Immature natural killer cell (primary cell): ENCODE measurements at regions not wholly inside any gene's neighbourhood (a gene's known extent, or its start where the extent isn't known, plus 50 kb on each side); places are given as distances from the start of the nearest gene placed in this dataset.

Experiments used
- DNase-seq, 3 donors: peaks; one replicate each; pipeline ENCODE4 v3.0.0; 2022; ENCODE audit warnings: mixed read lengths in 1 of 3
- H3K27ac Mint-ChIP-seq, 6 donors: one replicate each; pipeline ENCODE4 v1.8.0; 2020; ENCODE audit warnings: mixed read lengths in 6 of 6, mild to moderate bottlenecking in 5 of 6, inconsistent platforms in 4 of 6, moderate library complexity in 3 of 6
- H3K27me3 Mint-ChIP-seq, 3 donors: one replicate each; pipeline ENCODE4 v1.8.0; 2020 to 2021; ENCODE audit warnings: low read depth in 3 of 3, mild to moderate bottlenecking in 3 of 3, mixed read lengths in 3 of 3, moderate library complexity in 3 of 3, inconsistent platforms in 1 of 3
- H3K36me3 Mint-ChIP-seq, 3 donors: one replicate each; pipeline ENCODE4 v1.8.0; 2020; ENCODE audit warnings: mixed read lengths in 3 of 3, inconsistent platforms in 2 of 3, mild to moderate bottlenecking in 2 of 3
- H3K4me1 Mint-ChIP-seq, 2 donors: one replicate each; pipeline ENCODE4 v1.8.0; 2020; ENCODE audit warnings: inconsistent platforms in 2 of 2, mild to moderate bottlenecking in 2 of 2, mixed read lengths in 2 of 2, moderate library complexity in 1 of 2
- H3K4me3 Mint-ChIP-seq, 5 donors: one replicate each; pipeline ENCODE4 v1.8.0; 2020; ENCODE audit warnings: mild to moderate bottlenecking in 5 of 5, mixed read lengths in 5 of 5, inconsistent platforms in 3 of 5, moderate library complexity in 3 of 5
- H3K9me3 Mint-ChIP-seq, 6 donors: one replicate each; pipeline ENCODE4 v1.8.0; 2020; ENCODE audit warnings: mild to moderate bottlenecking in 6 of 6, mixed read lengths in 6 of 6, inconsistent platforms in 4 of 6, moderate library complexity in 3 of 6

DNA sequence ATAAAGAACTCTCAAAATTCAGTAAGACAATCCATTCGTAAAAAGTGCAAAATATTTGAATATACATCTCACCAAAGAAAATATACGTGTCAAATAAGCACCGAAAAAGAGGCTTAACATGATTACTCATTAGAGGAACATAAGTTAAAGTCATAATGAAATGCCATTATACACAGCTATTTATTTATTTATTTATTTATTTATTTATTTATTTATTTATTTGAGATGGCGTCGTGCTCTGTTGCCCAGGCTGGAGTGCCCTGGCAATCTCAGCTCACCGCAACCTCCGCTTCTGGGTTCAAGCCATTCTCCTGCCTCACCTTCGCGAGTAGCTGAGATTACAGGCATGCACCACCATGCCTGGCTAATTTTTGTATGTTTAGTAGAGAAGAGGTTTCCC, 203.6 kb upstream of the UBASH3B start:
- H3K36me3 Mint-ChIP-seq: no peaks in the 10 kb centered on the region
- DNase-seq: no peak
- peaks cover 1 to 6% (median 4%) of the 10 kb centered on the region in 3 donors for H3K27me3 Mint-ChIP-seq
- peaks cover 0 to 9% (median 1%) of the 10 kb centered on the region in 6 donors for H3K9me3 Mint-ChIP-seq
- no peak overlapping the region for H3K27ac Mint-ChIP-seq
- H3K4me3 Mint-ChIP-seq: no peak overlapping the region
- no peaks in the 10 kb centered on the region for H3K4me1 Mint-ChIP-seq

DNA sequence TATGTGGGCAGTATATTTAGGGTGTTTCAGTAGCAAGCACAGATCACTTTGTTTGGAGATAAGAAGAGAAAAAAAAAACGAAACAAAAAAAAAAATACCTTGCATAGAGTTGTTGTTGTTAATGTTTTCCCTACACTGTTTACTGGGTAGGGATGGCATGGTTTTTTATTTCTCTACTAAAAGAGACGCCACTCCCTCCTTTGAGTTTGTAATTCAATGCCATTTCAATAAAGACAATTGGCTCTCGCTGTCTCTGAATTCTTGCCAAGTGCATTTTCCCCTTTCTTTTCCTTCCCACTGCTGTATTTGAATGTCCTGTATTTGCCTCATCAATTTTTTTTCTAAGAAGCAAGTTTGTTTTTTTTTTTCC, 213.9 kb upstream of the UBASH3B start:
- Mint-ChIP-seq H3K9me3 (peaks cover 0 to under 1% (median 0%) of the 10 kb centered on the region in 6 donors), H3K4me3 (no peak overlapping the region), H3K4me1 (peaks cover 0 to 7% of the 10 kb centered on the region in 2 donors), H3K27me3 (peaks cover 4 to 13% (median 11%) of the 10 kb centered on the region in 3 donors), H3K36me3 (no peaks in the 10 kb centered on the region), H3K27ac (no peak overlapping the region)
- no peak for DNase-seq

- Mint-ChIP-seq H3K27me3 (peaks cover 5 to 13% (median 9%) of the 10 kb centered on the region in 3 donors), H3K36me3 (no peaks in the 10 kb centered on the region), H3K4me1 (peaks cover 0 to 7% of the 10 kb centered on the region in 2 donors), H3K27ac (no peak overlapping the region), H3K4me3 (no peak overlapping the region), H3K9me3 (peaks cover 0 to 2% (median 0%) of the 10 kb centered on the region in 6 donors)
- DNase-seq: no peak
These were observed 214.5 kb upstream of the UBASH3B start for GRCh38 chr11:122440811-122441665.

DNA sequence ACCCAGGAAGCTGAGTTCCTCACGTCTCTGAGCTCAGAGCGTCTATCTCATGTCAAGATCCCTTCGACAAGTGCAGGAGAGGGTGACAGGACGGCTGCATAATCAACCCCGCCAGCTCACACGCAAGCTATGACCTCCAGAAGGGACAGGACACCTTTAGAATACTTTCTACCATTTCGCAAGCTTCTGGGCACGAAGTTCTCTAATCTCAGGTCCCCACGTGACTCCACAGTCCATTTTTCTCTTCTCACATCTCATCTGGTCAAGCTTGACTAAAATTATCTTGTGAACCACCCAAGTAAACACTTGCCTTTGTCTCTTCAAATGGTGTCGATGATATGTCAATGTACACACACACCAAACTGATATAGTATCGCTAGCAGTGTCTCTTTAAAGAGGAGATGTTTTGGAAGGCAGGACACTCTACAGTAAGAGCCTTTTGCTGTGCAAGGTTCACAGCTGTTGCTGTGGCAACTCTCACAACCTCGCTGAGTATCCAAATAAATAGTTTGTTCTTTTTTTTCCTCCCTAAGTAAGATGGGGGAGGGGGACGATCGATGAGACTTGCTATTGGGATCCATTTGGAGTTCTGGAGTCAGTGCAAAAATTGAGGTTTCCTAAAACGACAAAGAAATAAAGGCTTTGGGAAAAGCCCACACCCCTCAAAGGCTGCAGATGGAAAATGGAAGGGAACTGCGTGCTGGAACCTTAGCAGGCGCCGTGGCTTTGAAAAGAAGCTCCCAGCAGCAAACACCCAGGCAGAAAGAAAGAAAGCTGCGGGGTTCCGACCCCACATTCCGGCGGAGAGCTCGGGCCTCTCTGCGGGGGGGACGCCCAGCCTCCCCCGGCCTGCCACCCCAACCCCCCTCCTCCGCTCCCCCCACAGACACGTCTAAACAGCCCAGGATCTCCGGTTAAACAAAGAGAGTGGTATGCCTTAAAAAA, 215.4 kb upstream of the UBASH3B start:
- peaks cover 0 to 7% of the 10 kb centered on the region in 2 donors for H3K4me1 Mint-ChIP-seq
- peaks cover 0 to 2% (median 0%) of the 10 kb centered on the region in 6 donors for H3K9me3 Mint-ChIP-seq
- H3K36me3 Mint-ChIP-seq: no peaks in the 10 kb centered on the region
- no peak for DNase-seq
- peaks cover 5 to 13% (median 9%) of the 10 kb centered on the region in 3 donors for H3K27me3 Mint-ChIP-seq
- H3K27ac Mint-ChIP-seq: no peak overlapping the region
- H3K4me3 Mint-ChIP-seq: no peak overlapping the region

DNA sequence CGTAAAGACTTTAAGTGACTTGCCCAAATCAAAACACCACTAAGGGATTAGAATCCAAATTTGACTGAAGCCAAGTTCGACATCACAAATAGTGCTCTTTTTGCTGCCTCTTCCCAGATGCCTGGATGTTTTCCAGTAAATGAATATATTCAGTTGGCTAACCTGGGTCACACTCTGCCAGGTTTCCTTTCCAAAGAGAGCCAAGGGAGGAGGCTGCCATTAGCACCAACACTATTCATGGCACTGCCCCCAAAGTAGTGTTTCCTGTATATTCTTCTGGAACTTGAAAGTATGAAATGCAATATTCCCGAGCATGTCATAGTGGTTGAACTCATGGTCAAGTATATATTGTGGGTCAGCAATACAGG, 219.3 kb upstream of the UBASH3B start:
- Mint-ChIP-seq H3K27me3 (peaks cover 8 to 13% (median 9%) of the 10 kb centered on the region in 3 donors), H3K9me3 (peaks cover 0 to 2% (median under 1%) of the 10 kb centered on the region in 6 donors), H3K36me3 (no peaks in the 10 kb centered on the region), H3K4me3 (no peak overlapping the region), H3K27ac (no peak overlapping the region), H3K4me1 (peaks cover 0 to 7% of the 10 kb centered on the region in 2 donors)
- no peak for DNase-seq

GRCh38 chr11:122435540-122436187, 219.9 kb upstream of the UBASH3B start:
- H3K36me3 Mint-ChIP-seq: no peaks in the 10 kb centered on the region
- no peak overlapping the region for H3K4me3 Mint-ChIP-seq
- DNase-seq: no peak
- no peak overlapping the region for H3K27ac Mint-ChIP-seq
- peaks cover 0 to 4% of the 10 kb centered on the region in 2 donors for H3K4me1 Mint-ChIP-seq
- H3K27me3 Mint-ChIP-seq: peaks cover 7 to 13% (median 8%) of the 10 kb centered on the region in 3 donors
- peaks cover 0 to 2% (median under 1%) of the 10 kb centered on the region in 6 donors for H3K9me3 Mint-ChIP-seq

DNA sequence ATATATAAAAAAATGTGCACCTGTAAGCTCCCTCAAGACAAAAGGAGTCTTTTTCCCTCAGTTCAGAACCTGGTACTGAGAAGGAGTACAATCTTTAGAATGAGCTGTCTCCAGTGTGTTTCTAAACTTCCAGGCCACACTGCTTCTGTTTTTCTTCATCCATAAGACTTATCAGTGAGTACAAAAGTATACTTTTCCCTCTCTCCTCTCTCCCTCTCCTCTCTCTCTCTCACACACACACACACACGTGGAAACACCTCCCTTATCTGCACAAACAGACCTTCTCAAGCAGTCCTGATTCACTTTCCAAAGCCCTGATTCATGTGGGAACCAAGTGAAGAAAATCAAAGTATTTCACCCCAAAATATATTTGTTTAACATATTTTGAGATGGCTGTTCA, 220.7 kb upstream of the UBASH3B start:
- Mint-ChIP-seq H3K4me1 (no peaks in the 10 kb centered on the region), H3K27ac (no peak overlapping the region), H3K27me3 (peaks cover 4 to 13% (median 6%) of the 10 kb centered on the region in 3 donors), H3K9me3 (peaks cover 0 to 2% (median under 1%) of the 10 kb centered on the region in 6 donors), H3K36me3 (no peaks in the 10 kb centered on the region), H3K4me3 (no peak overlapping the region)
- no peak for DNase-seq

- Mint-ChIP-seq H3K4me3 (no peak overlapping the region), H3K36me3 (no peaks in the 10 kb centered on the region), H3K27me3 (peaks cover 1 to 10% (median 2%) of the 10 kb centered on the region in 3 donors), H3K27ac (no peak overlapping the region), H3K4me1 (no peaks in the 10 kb centered on the region), H3K9me3 (peaks cover 0 to 2% (median 0%) of the 10 kb centered on the region in 6 donors)
- DNase-seq: no peak
These were observed 225.0 kb upstream of the UBASH3B start for GRCh38 chr11:122430490-122430889.

DNA sequence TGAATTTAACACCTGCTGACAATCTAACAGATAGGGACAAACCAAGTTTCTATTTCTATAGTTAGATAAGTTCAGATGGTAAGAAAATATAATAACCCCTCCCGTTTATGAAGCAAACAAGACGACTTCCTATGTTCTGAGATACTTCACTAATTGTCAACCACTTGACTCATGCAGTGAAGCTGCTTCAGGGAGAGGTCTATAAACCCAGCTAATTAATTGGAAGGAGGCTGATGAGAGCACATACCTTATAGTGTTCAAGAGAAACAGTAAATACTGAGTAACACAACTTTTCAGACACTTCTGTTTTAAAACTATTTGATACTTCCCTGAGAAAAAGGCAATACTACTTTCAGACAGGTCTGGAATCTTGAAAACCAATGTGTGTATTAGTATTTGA, 229.4 kb upstream of the UBASH3B start:
- peaks cover 1 to 9% (median 4%) of the 10 kb centered on the region in 3 donors for H3K27me3 Mint-ChIP-seq
- H3K27ac Mint-ChIP-seq: no peak overlapping the region
- no peak overlapping the region for H3K4me3 Mint-ChIP-seq
- H3K4me1 Mint-ChIP-seq: no peaks in the 10 kb centered on the region
- peaks cover 0 to 3% (median 0%) of the 10 kb centered on the region in 6 donors for H3K9me3 Mint-ChIP-seq
- no peaks in the 10 kb centered on the region for H3K36me3 Mint-ChIP-seq
- no peak for DNase-seq

- Mint-ChIP-seq H3K4me1 (no peaks in the 10 kb centered on the region), H3K27ac (no peak overlapping the region), H3K9me3 (peaks cover 0 to 3% (median 0%) of the 10 kb centered on the region in 6 donors), H3K27me3 (peaks cover 1 to 5% (median 4%) of the 10 kb centered on the region in 3 donors), H3K36me3 (no peaks in the 10 kb centered on the region), H3K4me3 (no peak overlapping the region)
- no peak for DNase-seq
These were observed 230.9 kb upstream of the UBASH3B start for GRCh38 chr11:122424636-122425035.

- H3K4me1 Mint-ChIP-seq: no peaks in the 10 kb centered on the region
- no peak overlapping the region for H3K27ac Mint-ChIP-seq
- DNase-seq: no peak
- no peak overlapping the region for H3K4me3 Mint-ChIP-seq
- no peaks in the 10 kb centered on the region for H3K36me3 Mint-ChIP-seq
- peaks cover 0 to 3% (median 0%) of the 10 kb centered on the region in 6 donors for H3K9me3 Mint-ChIP-seq
- H3K27me3 Mint-ChIP-seq: peaks cover 1 to 5% (median 5%) of the 10 kb centered on the region in 3 donors
These were observed 231.6 kb upstream of the UBASH3B start for GRCh38 chr11:122423886-122424285.

DNA sequence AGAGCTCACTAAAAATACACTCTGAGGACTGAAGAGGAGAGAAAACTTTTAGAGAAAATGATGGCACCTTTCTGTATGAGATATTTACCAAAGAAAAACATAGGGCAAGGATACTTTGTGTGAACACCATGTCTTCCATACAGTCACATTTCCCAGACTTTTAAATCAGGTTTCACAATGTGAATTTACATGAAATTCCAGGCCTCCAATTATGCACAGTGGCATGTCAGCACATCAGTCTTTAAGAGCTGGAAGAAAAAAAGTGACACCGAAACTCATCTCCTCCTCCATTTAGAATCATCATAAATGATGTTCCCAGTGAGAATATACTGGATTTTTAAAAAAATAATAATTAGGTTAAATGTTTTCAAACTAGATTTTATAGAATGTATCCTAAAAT, 232.2 kb upstream of the UBASH3B start:
- Mint-ChIP-seq H3K4me1 (no peaks in the 10 kb centered on the region), H3K27ac (no peak overlapping the region), H3K36me3 (no peaks in the 10 kb centered on the region), H3K9me3 (peaks cover 0 to 3% (median 0%) of the 10 kb centered on the region in 6 donors), H3K4me3 (no peak overlapping the region), H3K27me3 (peaks cover 1 to 5% (median 5%) of the 10 kb centered on the region in 3 donors)
- no peak for DNase-seq

GRCh38 chr11:122422682-122423081, 232.8 kb upstream of the UBASH3B start:
- Mint-ChIP-seq H3K9me3 (peaks cover 0 to 7% (median 0%) of the 10 kb centered on the region in 6 donors), H3K4me1 (no peaks in the 10 kb centered on the region), H3K27me3 (peaks cover 0 to 8% (median 8%) of the 10 kb centered on the region in 3 donors), H3K4me3 (no peak overlapping the region), H3K36me3 (no peaks in the 10 kb centered on the region), H3K27ac (no peak overlapping the region)
- DNase-seq: no peak
